ENCODE measurements at regions not wholly inside any gene's neighbourhood (a gene's known extent, or its start where the extent isn't known, plus 50 kb on each side); places are given as distances from the start of the nearest gene placed in this dataset.

- TF ChIP-seq SUZ12 (IDR thresholded peaks at IDR 0.05) = no peak
- no peak for TF ChIP-seq BHLHE40 (IDR thresholded peaks at IDR 0.05; ENCODE audit: borderline replicate concordance)
- TF ChIP-seq FOXM1 (IDR thresholded peaks at IDR 0.05; ENCODE audit: borderline replicate concordance) = no peak
- TF ChIP-seq ELF4 (IDR thresholded peaks at IDR 0.05) = no peak
- no peak for TF ChIP-seq LEF1 (IDR thresholded peaks at IDR 0.05; ENCODE audit: borderline replicate concordance)
- TF ChIP-seq SP1 (IDR thresholded peaks at IDR 0.05) = no peak
- TF ChIP-seq NFRKB (IDR thresholded peaks at IDR 0.05) = no peak
- TF ChIP-seq ARNT (IDR thresholded peaks at IDR 0.05) = no peak
- TF ChIP-seq HDGF (IDR thresholded peaks at IDR 0.05; ENCODE audit: borderline replicate concordance) = no peak
- TF ChIP-seq L3MBTL2 (conservative IDR thresholded peaks at IDR 0.05) = no peak
These were observed 232.8 kb downstream of the GLRX3 start for GRCh38 chr10:130368761-130369560.

All from HEK293T (cell line).